HG03066 (cell line): ENCODE measurements at regions not wholly inside any gene's neighbourhood (a gene's known extent, or its start where the extent isn't known, plus 50 kb on each side); places are given as distances from the start of the nearest gene placed in this dataset.
"Not testable (repeated sequence)": the region's sequence is repeated elsewhere in the genome, so short reads cannot be mapped to it uniquely, and the experiment has no call there.

Experiments used
- ATAC-seq: cut with Tn5 transposase; IDR thresholded peaks from one replicate; pipeline ENCODE4 v1.9.1; 2021; ENCODE audit warnings: low read depth; ENCODE audit not compliant: unreplicated experiment

DNA sequence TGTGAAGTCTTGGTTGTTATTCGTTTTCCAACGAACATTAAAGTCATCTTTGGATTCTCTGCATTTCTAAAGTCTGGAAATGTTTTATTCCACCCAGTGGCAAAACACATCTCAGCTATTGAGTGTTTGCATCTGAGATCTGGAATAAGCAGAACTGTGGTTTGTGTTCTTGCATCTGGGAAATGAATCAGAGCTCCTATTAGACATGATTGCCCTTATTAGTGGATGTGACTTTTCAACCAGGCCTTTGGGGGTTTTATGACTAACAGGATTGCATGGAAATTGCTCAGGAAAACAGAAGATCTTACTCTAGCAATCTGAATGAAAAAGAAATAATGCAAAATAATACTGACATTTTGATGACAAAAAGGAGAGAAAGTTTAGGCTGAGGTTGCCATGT, 488.8 kb downstream of the IRS2 start:
- ATAC-seq = no peak

DNA sequence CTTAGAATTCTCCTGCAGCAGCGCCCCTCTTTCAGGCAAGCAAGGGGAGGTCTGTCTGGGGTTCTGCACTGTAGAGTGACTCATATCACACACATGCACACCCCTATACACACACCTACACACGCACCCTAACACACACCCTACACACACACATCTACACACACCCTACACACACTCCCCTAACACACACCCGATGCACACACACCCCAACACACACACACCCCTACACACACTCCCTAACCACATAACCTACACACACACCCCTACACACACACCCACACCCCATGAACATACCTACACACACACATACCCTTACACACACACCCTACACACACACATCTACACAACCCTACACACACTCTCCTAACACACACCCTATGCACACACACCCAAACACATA, 493.2 kb downstream of the IRS2 start:
- ATAC-seq = no peak

DNA sequence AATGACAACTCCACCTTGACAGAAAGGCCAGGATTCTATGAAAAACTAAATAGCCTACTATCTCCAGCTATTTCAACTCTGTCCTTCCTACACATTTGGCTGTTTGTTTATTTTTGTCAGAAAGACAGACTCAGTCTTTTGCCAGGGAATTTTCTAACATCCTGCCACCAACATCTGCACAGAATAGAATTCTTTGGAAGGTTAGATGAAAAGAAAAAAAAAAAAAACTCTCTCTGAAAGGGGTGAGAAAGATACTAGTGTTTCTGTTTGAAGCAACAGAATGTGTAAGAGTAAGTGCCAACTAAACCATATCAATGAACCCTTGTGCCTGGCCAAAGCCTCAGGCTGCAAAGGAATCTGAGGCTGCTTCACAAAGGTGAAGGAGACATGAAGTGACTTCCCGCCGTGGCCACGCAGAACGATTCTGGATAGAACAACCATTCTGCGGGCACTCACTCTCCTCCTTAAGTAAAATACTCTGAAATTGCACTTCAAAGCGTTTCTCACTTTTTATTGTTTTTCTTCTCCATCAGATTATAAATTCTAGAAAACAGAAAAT, 498.2 kb downstream of the IRS2 start:
- ATAC-seq = no peak

DNA sequence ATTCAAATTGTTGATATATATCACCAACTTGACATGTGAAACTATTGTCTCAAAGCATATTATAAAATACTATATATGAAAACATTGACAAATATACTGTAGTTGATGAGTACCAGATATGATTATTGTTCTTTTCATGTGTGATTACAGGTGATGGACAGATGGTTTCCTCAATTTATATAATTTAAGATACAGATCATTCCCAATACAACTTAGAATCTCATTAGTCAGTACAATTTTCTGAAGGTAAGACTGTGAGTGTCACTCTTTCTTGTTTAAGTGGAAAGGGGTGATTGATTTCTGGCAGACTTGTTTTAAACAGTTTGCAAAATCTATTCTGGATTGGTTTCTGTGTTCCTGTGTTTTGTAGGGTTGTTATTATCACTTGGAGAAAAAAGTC, 498.8 kb downstream of the IRS2 start:
- ATAC-seq = no peak

DNA sequence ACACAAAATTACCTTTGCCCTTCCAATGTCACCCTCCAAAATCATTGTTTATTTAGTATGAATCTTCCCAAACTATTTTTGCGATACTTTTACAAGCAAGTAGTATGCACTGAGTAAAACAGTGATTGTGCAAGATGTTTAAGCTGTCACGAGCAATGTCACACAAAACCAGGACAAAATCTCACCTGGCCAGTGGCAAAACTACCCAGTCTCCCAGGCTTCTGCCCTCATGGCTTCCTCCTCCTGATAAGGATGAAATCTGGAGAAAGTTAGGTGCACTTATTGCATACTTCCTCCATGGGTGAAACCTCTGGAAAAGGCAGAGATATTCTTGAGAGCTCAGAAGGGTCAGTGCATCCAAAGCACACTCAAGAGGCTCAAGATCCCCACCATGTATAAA, 500.8 kb downstream of the IRS2 start:
- no peak for ATAC-seq

DNA sequence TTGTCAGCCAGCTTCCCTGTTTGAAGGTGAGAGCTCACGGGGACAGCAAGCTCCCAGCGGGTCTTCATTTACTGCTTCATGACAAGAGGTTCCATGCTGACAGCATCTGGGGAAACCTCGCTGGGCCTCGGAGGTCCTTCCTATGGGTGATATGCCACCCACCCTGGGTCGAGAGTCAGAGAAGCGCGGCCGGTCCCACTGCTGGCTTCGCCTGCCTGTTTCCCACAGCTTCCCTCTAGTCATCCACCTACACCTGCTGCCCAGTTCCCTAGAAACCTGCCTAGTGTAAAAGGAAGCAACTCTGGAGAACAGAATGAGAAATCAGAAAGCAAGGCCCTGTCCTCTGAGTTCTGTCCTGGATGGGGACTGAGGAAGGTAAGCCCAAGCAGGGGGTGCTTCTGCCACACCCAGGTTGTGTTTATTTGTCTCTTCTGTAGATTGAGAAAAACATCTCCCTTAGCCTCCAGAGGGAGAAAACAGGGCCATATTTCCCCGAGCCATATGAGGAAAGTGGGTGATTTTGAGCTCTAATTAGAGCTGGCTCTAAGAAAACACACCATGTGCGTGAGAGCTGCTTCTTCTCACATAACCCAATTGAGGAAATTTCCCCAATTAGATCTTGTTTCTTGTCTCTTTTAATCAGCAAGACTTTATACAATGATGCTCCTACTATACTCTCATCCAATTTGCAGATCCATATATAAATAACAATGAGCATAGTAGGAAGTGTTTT, 504.3 kb downstream of the IRS2 start:
- no peak for ATAC-seq

DNA sequence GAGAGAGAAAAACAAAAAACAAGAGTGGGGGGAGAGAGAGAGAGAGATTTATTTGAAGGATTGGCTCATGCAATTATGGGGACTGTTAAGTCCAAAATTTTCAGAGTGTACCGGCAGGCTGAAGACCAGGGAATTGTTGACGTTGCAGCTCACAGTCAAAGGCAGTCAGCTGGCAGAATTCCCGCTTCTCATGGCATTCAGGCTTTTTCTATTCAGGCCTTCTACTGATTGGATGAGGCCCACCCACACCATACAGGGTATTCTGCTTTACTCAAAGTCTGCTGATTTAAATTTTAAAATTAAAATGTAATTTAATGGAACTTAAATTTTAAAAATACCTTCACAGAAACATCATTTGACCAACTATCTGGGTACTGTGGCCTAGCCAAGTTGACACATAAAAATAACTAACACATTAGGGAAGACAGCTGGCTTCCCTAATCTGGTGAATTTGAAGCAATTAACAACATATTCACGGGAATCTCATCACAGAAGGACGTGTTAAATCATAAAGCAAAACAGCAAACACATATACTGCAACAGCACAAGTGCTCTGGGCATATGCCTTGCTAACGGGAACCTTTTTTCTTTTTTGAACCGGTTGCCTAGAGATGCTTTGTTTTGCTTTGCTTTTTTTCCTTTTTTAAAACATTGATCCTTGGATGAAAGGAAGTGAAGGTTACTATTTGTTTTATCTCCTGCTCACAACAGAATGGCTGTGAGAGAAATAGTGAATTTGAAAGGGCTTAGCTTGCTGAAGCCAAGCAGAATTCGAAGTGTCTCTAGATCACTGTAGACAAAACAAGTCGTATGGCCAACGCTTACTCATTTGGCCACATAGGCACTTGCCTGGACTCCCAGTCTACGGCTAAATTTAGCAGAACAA, 505.1 kb downstream of the IRS2 start:
- ATAC-seq = no peak

DNA sequence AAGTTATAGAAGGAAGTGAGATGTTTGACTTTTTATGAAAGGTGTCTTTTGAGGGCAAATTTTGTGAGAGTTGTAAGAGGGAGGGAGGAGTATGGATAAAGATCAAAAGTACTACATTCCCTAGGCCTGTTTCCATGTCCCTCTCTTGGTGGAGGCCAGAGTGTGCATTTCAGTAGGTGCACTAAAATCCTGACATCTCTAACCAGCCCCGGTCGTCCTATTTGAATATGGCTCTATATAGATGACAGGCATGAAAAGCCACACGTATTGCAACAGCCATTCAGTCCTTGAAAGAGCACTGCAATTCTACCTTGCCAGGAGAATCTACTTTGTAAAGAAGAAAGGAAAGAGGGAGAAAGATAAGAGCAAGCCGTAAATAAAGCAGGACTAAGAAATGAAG, 510.1 kb downstream of the IRS2 start:
- ATAC-seq = no peak

DNA sequence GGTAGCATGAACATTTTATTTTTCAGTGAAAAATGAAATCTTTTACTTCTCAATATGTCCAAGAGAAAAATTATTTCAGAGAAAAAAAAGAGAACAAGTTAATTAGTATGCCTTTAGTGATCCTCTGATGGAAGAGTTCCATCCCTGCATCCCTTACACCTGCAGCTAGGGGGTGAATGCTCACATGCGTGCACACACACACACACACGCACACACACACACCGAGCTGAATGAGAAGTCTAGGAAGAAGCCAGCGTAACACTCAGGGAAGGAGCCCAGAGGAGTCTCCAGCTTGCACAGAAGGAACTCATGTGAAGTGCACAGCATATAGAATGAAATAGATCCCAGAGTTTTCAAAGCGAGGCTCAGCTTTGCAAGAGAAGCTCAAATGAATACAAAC, 510.5 kb downstream of the IRS2 start:
- no peak for ATAC-seq

DNA sequence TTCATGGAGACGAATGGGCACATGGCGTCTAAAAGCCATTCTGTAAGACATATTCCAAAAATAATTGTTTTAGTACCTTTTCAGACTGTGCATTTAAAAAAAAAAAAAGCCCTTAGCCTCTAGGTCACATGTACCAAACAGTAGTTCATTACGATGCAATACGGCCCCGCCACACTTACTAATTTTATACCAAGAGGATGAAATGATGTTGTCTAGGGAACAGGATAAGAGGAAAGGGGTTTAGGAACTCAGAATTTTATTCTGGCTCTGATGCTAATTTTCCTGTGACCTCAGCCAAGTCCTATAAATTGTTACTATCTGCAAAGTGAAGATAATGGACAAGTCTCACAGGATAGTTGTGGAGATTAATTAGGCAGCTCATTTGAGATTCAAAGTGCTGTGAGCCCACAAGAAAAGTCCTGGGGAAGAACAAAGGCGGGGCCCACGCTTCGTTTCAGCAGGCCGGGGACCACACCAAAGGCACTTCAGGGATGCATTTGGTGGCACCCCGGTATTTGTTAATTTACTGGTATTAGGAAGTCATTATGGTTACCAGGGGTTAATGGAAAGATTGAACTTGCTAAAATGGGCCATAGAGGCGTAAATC, 511.1 kb downstream of the IRS2 start:
- ATAC-seq = no peak

DNA sequence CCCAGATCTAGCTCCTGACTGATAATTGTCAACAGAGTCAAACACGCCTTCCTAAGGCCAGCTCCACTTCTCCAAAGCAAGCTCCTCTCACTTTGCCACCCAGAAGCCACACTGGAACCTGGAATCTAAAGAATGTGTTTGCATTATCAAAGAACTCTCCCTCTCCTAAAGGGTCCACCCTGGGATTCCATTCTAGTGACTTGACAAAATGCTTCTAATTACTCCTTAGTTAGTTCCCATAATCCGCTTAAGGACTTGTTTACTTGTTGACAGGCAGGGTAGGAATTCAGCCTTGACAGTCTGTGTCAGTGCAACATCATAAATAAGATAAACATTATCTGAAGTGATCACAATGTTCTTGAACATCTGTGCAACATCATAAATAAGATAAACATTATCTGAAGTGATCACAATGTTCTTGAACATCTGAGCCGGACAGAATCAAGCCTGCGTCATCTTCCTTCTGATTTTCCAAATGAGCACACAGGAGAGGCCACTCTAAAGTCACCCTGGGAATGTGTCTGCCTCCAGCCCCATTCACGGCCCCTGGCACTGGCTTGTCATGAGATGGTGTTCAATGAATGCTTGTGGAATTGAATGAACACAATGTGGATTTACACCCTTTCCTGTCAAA, 512.1 kb downstream of the IRS2 start:
- no peak for ATAC-seq

DNA sequence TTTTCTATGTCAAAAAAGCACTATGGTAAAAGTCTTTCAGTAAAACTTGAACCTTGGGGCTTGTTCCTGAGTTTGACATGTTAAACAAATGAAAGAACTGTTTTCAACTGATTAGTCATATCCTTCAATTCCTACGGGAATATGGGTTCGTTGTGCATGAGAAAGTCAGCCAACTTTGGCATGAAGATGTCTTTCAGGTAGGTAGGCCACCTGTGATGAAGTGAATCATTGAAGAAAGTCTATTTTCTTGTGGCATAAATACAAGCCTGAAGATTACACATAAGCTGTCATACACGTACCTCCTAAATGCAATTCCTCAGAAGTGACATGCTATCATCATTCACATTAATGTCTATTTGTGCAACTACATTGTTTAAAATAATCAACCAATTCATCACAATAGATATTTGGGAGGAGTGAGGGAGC, 513.0 kb downstream of the IRS2 start:
- ATAC-seq = no peak

DNA sequence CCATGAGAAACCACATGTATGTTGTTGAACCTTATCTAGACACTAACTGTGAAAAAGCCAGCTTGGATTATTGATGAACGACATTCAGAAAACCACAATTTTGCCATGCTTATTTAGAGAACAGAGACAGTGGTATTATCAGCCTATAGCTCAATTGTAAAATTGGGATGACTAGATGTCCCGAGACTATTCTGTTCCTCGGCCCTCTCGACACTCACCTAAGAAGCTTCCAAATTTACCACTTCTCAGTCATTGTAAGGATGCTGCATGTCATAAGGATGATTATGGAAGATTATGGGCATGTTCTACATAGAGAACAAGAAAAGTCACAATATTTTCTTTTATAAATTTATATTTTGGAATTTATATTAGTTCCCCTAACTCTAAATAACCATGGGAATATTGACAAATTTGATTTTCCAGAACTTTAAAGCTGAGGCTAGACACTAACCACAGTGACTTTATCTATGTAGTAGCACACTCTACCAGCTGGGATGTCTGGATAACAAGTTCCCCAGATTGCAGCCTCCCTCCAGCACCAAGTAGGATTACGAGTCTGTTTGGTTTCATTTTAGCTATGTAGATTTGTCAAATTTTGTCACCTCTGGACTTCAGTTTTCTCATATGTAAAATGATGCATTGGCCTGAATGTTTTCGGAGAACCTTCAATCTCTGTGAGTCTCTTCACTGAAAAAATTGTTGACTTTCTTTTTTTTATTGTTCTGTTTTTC, 513.6 kb downstream of the IRS2 start:
- no peak for ATAC-seq

DNA sequence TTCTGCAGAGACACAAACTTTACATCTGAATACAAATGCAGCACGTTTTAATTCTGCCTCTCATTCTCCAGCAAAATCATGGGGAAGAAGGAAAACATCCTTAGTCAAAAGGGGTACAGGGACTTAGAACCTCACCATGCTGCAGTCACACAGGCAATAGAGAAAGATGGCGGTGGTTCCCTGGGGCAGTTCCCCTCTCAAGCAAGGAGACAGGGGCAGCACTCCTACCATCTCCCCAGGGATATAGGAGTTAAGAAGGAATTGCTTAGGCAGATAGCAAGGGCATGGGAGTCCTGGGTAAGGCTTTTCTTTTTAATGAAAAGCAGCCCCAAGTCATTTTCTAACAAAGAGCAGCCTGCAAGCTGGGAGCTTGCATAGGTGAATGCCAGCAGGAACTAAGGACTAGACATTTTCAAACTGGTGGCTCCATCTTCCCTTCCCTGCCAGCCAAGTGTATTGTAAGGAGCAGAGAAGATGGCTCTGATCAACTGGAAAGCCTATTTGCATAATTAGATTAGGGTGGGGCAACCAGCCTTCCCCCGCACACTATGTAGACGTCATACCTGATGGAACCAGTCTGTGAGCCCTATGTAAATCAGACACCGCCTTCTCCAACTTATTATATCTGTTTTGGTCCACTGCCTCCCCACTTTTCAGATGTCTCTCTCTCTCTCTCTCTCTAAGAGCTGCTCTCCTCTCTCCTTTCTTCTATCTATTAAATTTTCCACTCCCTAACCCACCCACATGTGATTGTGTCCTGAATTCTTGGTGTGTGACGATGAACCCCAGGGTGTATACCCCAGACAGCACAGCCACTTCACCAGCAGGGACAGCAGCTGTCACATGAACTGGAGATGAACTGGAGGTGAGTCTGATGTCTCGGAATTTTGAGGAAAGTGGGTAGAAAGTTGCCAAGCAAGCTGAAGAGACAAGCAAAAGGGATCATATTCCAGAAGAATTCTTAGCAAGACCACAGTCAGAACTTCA, 514.5 kb downstream of the IRS2 start:
- ATAC-seq = no peak

DNA sequence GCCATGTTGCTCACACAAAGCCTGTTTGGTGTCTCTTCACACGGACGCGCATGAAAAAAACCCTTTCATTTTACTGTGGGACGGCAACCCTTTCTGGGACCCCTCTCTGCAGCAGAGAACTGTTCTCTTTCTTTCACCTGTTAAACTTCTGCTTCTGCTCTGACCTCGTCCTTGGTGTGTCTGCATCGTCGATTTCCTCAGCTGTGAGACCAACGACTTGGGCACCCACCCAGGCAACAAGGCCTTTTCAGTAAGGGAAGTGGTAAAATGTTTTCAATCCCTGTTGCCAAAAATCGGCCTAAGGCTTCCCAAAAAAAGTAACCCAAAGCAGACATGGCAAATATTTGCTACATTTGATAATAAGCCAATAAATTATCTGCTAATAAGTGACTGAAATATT, 515.3 kb downstream of the IRS2 start:
- ATAC-seq = no peak

DNA sequence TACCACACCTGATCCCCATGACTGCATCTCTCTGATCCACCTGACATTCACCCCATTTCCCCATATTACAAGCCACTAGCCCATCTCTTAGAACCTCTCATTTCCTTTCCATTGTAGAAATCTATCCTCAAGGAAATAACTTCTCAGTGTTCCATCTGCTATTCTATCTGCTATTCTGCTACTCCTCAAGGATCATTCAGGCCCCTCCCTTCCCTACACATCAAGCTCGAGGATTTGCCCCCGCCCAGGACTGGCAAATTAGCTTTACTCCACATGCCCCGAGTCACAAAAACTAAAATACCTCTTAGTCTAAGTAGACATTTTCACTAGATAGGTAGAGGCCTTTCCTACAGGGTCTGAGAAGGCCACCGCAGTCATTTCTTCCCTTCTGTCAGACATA, 517.0 kb downstream of the IRS2 start:
- ATAC-seq = not testable (repeated sequence)

DNA sequence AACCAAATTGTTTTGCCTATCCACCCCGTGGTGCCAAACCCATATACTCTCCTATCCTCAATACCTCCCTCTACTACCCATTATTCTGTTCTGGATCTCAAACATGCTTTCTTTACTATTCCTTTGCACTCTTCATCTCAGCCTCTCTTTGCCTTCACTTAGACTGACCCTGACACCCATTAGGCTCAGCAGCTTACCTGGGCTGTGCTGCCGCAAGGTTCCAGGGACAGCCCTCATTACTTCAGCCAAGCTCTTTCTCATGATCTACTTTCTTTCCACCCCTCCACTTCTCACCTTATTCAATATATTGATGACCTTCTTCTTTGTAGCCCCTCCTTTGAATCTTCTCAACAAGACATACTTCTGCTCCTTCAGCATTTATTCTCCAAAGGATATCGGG, 517.9 kb downstream of the IRS2 start:
- ATAC-seq = not testable (repeated sequence)

DNA sequence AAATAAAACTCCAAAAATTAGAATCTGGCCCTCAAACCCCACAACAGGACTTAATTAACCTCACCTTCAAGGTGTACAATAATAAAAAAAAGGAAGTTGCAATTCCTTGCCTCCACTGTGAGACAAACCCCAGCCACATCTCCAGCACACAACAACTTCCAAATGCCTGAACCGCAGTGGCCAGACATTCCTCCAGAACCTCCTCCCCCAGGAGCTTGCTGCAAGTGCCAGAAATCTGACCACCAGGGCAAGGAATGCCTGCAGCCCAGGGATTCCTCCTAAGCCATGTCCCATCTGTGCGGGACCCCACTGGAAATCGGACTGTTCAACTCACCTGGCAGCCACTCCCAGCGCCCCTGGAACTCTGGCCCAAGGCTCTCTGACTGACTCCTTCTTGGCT, 519.0 kb downstream of the IRS2 start:
- ATAC-seq = not testable (repeated sequence)

DNA sequence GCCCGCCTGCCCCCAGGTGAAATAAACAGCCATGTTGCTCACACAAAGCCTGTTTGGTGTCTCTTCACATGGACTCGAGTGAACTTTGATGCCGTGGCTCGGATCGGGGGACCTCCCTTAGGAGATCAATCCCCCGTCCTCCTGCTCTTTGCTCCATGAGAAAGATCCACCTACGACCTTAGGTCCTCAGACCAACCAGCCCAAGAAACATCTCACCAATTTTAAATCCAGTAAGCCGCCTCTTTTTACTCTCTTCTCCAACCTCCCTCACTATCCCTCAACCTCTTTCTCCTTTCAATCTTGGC, 521.0 kb downstream of the IRS2 start:
- not testable (repeated sequence) for ATAC-seq
